Spinal cord (tissue), 9 donors: ENCODE measurements at regions not wholly inside any gene's neighbourhood (a gene's known extent, or its start where the extent isn't known, plus 50 kb on each side); places are given as distances from the start of the nearest gene placed in this dataset.

ENCODE experiments used
- DNase-seq, 6 donors: peaks; one replicate each; pipeline versions ENCODE4 v3.0.0 to v3.0.0-alpha.2; 2013 to 2015; ENCODE audit warnings: low spot score in 6 of 6, low read depth in 4 of 6
- H3K27ac ChIP-seq: one replicate; pipeline ENCODE4 v1.5.1; 2013; ENCODE audit warnings: low read depth, low read length, control low read depth
- H3K27me3 ChIP-seq: one replicate; pipeline ENCODE4 v1.6.1; 2013; ENCODE audit warnings: low read length; ENCODE audit not compliant: control insufficient read depth, insufficient read depth
- H3K36me3 ChIP-seq: one replicate; pipeline ENCODE4 v1.6.1; 2013; ENCODE audit warnings: low read length; ENCODE audit not compliant: control insufficient read depth, insufficient read depth
- H3K4me1 ChIP-seq: one replicate; pipeline ENCODE4 v1.6.1; 2013; ENCODE audit warnings: low read length; ENCODE audit not compliant: control insufficient read depth, insufficient read depth
- H3K4me3 ChIP-seq: one replicate; pipeline ENCODE4 v1.5.1; 2013; ENCODE audit warnings: low read depth, low read length, control low read depth
- H3K9me3 ChIP-seq: one replicate; pipeline ENCODE4 v1.6.1; 2013; ENCODE audit warnings: low read length; ENCODE audit not compliant: control insufficient read depth, insufficient read depth
- WGBS: methylation state at CpG from one replicate; pipeline ENCODE4 v1.1.5; 2013; ENCODE audit warnings: missing lambda C conversion rate; ENCODE audit not compliant: insufficient coverage; 5-methylcytosine and 5-hydroxymethylcytosine counted together
- donor health status: healthy.

- Histone ChIP-seq H3K4me3 (no peak overlapping the region), H3K9me3 (no peaks in the 10 kb centered on the region), H3K27ac (no peak overlapping the region), H3K36me3 (no peaks in the 10 kb centered on the region), H3K4me1 (no peaks in the 10 kb centered on the region), H3K27me3 (no peaks in the 10 kb centered on the region)
- no CpG with 5 or more reads among the region's 2 CpGs for WGBS
- no peak for DNase-seq
Measured at GRCh38 chr11:42169191-42169590, 709.7 kb upstream of the LRRC4C start.

- Histone ChIP-seq H3K4me1 (no peaks in the 10 kb centered on the region), H3K27me3 (no peaks in the 10 kb centered on the region), H3K36me3 (no peaks in the 10 kb centered on the region), H3K27ac (no peak overlapping the region), H3K4me3 (no peak overlapping the region), H3K9me3 (no peaks in the 10 kb centered on the region)
- WGBS: 40% methylated on average over 1 of the region's 1 CpG
- DNase-seq: no peak
Measured at GRCh38 chr11:42170601-42171000, 711.1 kb upstream of the LRRC4C start.

GRCh38 chr11:42171046-42171445, 711.6 kb upstream of the LRRC4C start:
- no peak for DNase-seq
- 86% methylated on average over 1 of the region's 1 CpG for WGBS
- no peak overlapping the region for H3K4me3 ChIP-seq
- no peak overlapping the region for H3K27ac ChIP-seq
- H3K36me3 ChIP-seq: no peaks in the 10 kb centered on the region
- H3K9me3 ChIP-seq: no peaks in the 10 kb centered on the region
- no peaks in the 10 kb centered on the region for H3K27me3 ChIP-seq
- H3K4me1 ChIP-seq: no peaks in the 10 kb centered on the region

- Histone ChIP-seq H3K27me3 (no peaks in the 10 kb centered on the region), H3K27ac (no peak overlapping the region), H3K4me3 (no peak overlapping the region), H3K36me3 (no peaks in the 10 kb centered on the region), H3K4me1 (no peaks in the 10 kb centered on the region), H3K9me3 (no peaks in the 10 kb centered on the region)
- DNase-seq: peak in 1 of 6 donors; percentile 26
- 30% methylated on average over 2 of the region's 3 CpGs for WGBS
Measured at GRCh38 chr11:42172441-42172840, 713.0 kb upstream of the LRRC4C start.

- no peak for DNase-seq
- H3K4me3 ChIP-seq: no peak overlapping the region
- H3K36me3 ChIP-seq: no peaks in the 10 kb centered on the region
- no peaks in the 10 kb centered on the region for H3K9me3 ChIP-seq
- no CpG with 5 or more reads among the region's 1 CpG for WGBS
- no peaks in the 10 kb centered on the region for H3K27me3 ChIP-seq
- no peak overlapping the region for H3K27ac ChIP-seq
- no peaks in the 10 kb centered on the region for H3K4me1 ChIP-seq
Measured at GRCh38 chr11:42175203-42175602, 715.8 kb upstream of the LRRC4C start.

- Histone ChIP-seq H3K27ac (no peak overlapping the region), H3K4me1 (no peaks in the 10 kb centered on the region), H3K27me3 (no peaks in the 10 kb centered on the region), H3K9me3 (no peaks in the 10 kb centered on the region), H3K36me3 (no peaks in the 10 kb centered on the region), H3K4me3 (no peak overlapping the region)
- no CpG with 5 or more reads among the region's 2 CpGs for WGBS
- peak in 1 of 6 donors; percentile 54 for DNase-seq
Measured at GRCh38 chr11:42179216-42179615, 719.8 kb upstream of the LRRC4C start.

- no peaks in the 10 kb centered on the region for H3K36me3 ChIP-seq
- no peak overlapping the region for H3K4me3 ChIP-seq
- DNase-seq: no peak
- no peaks in the 10 kb centered on the region for H3K27me3 ChIP-seq
- H3K9me3 ChIP-seq: no peaks in the 10 kb centered on the region
- no peaks in the 10 kb centered on the region for H3K4me1 ChIP-seq
- no peak overlapping the region for H3K27ac ChIP-seq
- WGBS: 14% methylated on average over 2 of the region's 3 CpGs
Measured at GRCh38 chr11:42195289-42196013, 736.0 kb upstream of the LRRC4C start.

- Histone ChIP-seq H3K9me3 (no peaks in the 10 kb centered on the region), H3K36me3 (no peaks in the 10 kb centered on the region), H3K4me3 (no peak overlapping the region), H3K27ac (no peak overlapping the region), H3K4me1 (no peaks in the 10 kb centered on the region), H3K27me3 (no peaks in the 10 kb centered on the region)
- 93% methylated on average over 3 of the region's 6 CpGs for WGBS
- DNase-seq: no peak
Measured at GRCh38 chr11:42200311-42200710, 740.9 kb upstream of the LRRC4C start.

GRCh38 chr11:42201603-42202148, 742.2 kb upstream of the LRRC4C start:
- H3K9me3 ChIP-seq: no peaks in the 10 kb centered on the region
- DNase-seq: peak in 1 of 6 donors; percentile 8
- no peaks in the 10 kb centered on the region for H3K27me3 ChIP-seq
- H3K4me1 ChIP-seq: no peaks in the 10 kb centered on the region
- no peak overlapping the region for H3K27ac ChIP-seq
- H3K36me3 ChIP-seq: no peaks in the 10 kb centered on the region
- 89% methylated on average over 3 of the region's 6 CpGs for WGBS
- H3K4me3 ChIP-seq: no peak overlapping the region

- 67% methylated on average over 1 of the region's 1 CpG for WGBS
- Histone ChIP-seq H3K27ac (no peak overlapping the region), H3K4me3 (no peak overlapping the region), H3K27me3 (no peaks in the 10 kb centered on the region), H3K4me1 (no peaks in the 10 kb centered on the region), H3K9me3 (no peaks in the 10 kb centered on the region), H3K36me3 (no peaks in the 10 kb centered on the region)
- no peak for DNase-seq
Measured at GRCh38 chr11:42205518-42205917, 746.1 kb upstream of the LRRC4C start.
